ENCODE measurements at regions not wholly inside any gene's neighbourhood (a gene's known extent, or its start where the extent isn't known, plus 50 kb on each side); places are given as distances from the start of the nearest gene placed in this dataset.
"Not testable (repeated sequence)": the region's sequence is repeated elsewhere in the genome, so short reads cannot be mapped to it uniquely, and the experiment has no call there.

GRCh38 chr13:56182598-56182997 lies 958.1 kb upstream of the PRR20A start:
- Histone ChIP-seq H3K9me2 (replicated peaks; ENCODE audit: control insufficient read depth, low read length) (no peaks in the 10 kb centered on the region), H3K27me3 (ENCODE audit: control insufficient read depth, low read length) (no peaks in the 10 kb centered on the region), H3K4me3 (ENCODE audit: low read length) (no peak overlapping the region), H3K4me2 (ENCODE audit: low read length) (no peak overlapping the region), H3K27ac (ENCODE audit: low read depth, low read length) (no peak overlapping the region), H3K4me1 (ENCODE audit: control insufficient read depth, low read length) (no peaks in the 10 kb centered on the region), H3F3A (ENCODE audit: control insufficient read depth, insufficient read depth) (no peaks in the 10 kb centered on the region), H3K79me2 (ENCODE audit: control insufficient read depth, low read length) (no peaks in the 10 kb centered on the region), H3K9me3 (ENCODE audit: control insufficient read depth, insufficient read depth, low read length) (peaks cover 3% of the 10 kb centered on the region; the same call in 1 of the 2 replicates), H4K20me1 (ENCODE audit: control insufficient read depth, insufficient read depth, low read depth, low read length) (no peaks in the 10 kb centered on the region), H3K36me3 (ENCODE audit: control insufficient read depth, low read length) (no peaks in the 10 kb centered on the region)
- TF ChIP-seq CTCF (IDR thresholded peaks at IDR 0.05; ENCODE audit: low read depth, low read length, poor library complexity, severe bottlenecking) = no peak
- no peak for TF ChIP-seq EZH2phosphoT487 (IDR thresholded peaks at IDR 0.05; ENCODE audit: borderline replicate concordance, low read length)

GRCh38 chr13:56187331-56187730 lies 953.4 kb upstream of the PRR20A start:
- Histone ChIP-seq H3K79me2 (ENCODE audit: control insufficient read depth, low read length) (no peaks in the 10 kb centered on the region), H3K4me2 (ENCODE audit: low read length) (no peak overlapping the region), H3K4me1 (ENCODE audit: control insufficient read depth, low read length) (no peaks in the 10 kb centered on the region), H3K9me2 (replicated peaks; ENCODE audit: control insufficient read depth, low read length) (no peaks in the 10 kb centered on the region), H3K27me3 (ENCODE audit: control insufficient read depth, low read length) (no peaks in the 10 kb centered on the region), H3K9me3 (ENCODE audit: control insufficient read depth, insufficient read depth, low read length) (peaks cover 5% of the 10 kb centered on the region; the same call in 1 of the 2 replicates), H3K27ac (ENCODE audit: low read depth, low read length) (no peak overlapping the region), H3K36me3 (ENCODE audit: control insufficient read depth, low read length) (no peaks in the 10 kb centered on the region), H3K4me3 (ENCODE audit: low read length) (no peak overlapping the region), H4K20me1 (ENCODE audit: control insufficient read depth, insufficient read depth, low read depth, low read length) (no peaks in the 10 kb centered on the region), H3F3A (ENCODE audit: control insufficient read depth, insufficient read depth) (no peaks in the 10 kb centered on the region)
- TF ChIP-seq EZH2phosphoT487 (IDR thresholded peaks at IDR 0.05; ENCODE audit: borderline replicate concordance, low read length) (no peak), CTCF (IDR thresholded peaks at IDR 0.05; ENCODE audit: low read depth, low read length, poor library complexity, severe bottlenecking) (no peak)

- H3K79me2 ChIP-seq (ENCODE audit: control insufficient read depth, low read length); H3K4me1 ChIP-seq (ENCODE audit: control insufficient read depth, low read length); H3K36me3 ChIP-seq (ENCODE audit: control insufficient read depth, low read length); H3K4me2 ChIP-seq (ENCODE audit: low read length); H3K9me2 ChIP-seq (replicated peaks; ENCODE audit: control insufficient read depth, low read length); H3K9me3 ChIP-seq (ENCODE audit: control insufficient read depth, insufficient read depth, low read length); H3K27me3 ChIP-seq (ENCODE audit: control insufficient read depth, low read length); H4K20me1 ChIP-seq (ENCODE audit: control insufficient read depth, insufficient read depth, low read depth, low read length); H3F3A ChIP-seq (ENCODE audit: control insufficient read depth, insufficient read depth); H3K4me3 ChIP-seq (ENCODE audit: low read length); H3K27ac ChIP-seq (ENCODE audit: low read depth, low read length): not testable (repeated sequence)
Measured at GRCh38 chr13:56188582-56188981, 952.1 kb upstream of the PRR20A start.

- Histone ChIP-seq H3K9me3 (ENCODE audit: control insufficient read depth, insufficient read depth, low read length) (peaks cover 5% of the 10 kb centered on the region; the same call in 1 of the 2 replicates), H3K4me1 (ENCODE audit: control insufficient read depth, low read length) (no peaks in the 10 kb centered on the region), H3F3A (ENCODE audit: control insufficient read depth, insufficient read depth) (no peaks in the 10 kb centered on the region), H3K27me3 (ENCODE audit: control insufficient read depth, low read length) (no peaks in the 10 kb centered on the region), H3K27ac (ENCODE audit: low read depth, low read length) (no peak overlapping the region), H3K36me3 (ENCODE audit: control insufficient read depth, low read length) (no peaks in the 10 kb centered on the region), H3K4me3 (ENCODE audit: low read length) (no peak overlapping the region), H3K4me2 (ENCODE audit: low read length) (no peak overlapping the region), H3K9me2 (replicated peaks; ENCODE audit: control insufficient read depth, low read length) (no peaks in the 10 kb centered on the region), H4K20me1 (ENCODE audit: control insufficient read depth, insufficient read depth, low read depth, low read length) (no peaks in the 10 kb centered on the region), H3K79me2 (ENCODE audit: control insufficient read depth, low read length) (no peaks in the 10 kb centered on the region)
- TF ChIP-seq CTCF (IDR thresholded peaks at IDR 0.05; ENCODE audit: low read depth, low read length, poor library complexity, severe bottlenecking) (no peak), EZH2phosphoT487 (IDR thresholded peaks at IDR 0.05; ENCODE audit: borderline replicate concordance, low read length) (no peak)
Measured at GRCh38 chr13:56189439-56189838, 951.3 kb upstream of the PRR20A start.
